ENCODE measurements at regions not wholly inside any gene's neighbourhood (a gene's known extent, or its start where the extent isn't known, plus 50 kb on each side); places are given as distances from the start of the nearest gene placed in this dataset.

GRCh38 chr3:166818464-166818863 lies 561.6 kb downstream of the ZBBX start:
- no peak for TF ChIP-seq CTCF (IDR thresholded peaks at IDR 0.05; ENCODE audit: poor library complexity, severe bottlenecking)
- TF ChIP-seq SMC3 (conservative IDR thresholded peaks at IDR 0.05; ENCODE audit: poor library complexity), result no peak
- no peak for TF ChIP-seq POLR2AphosphoS5 (IDR thresholded peaks at IDR 0.05)
- TF ChIP-seq EP300 (conservative IDR thresholded peaks at IDR 0.05; ENCODE audit: poor library complexity, severe bottlenecking), result no peak
- TF ChIP-seq EZH2 (IDR thresholded peaks at IDR 0.05; ENCODE audit: borderline replicate concordance, insufficient read depth, low read length, poor library complexity, severe bottlenecking), result no peak
- no peak for TF ChIP-seq TAF1 (IDR thresholded peaks at IDR 0.05; ENCODE audit: low read depth)
- TF ChIP-seq RAD21 (conservative IDR thresholded peaks at IDR 0.05), result no peak
- TF ChIP-seq MXI1 (conservative IDR thresholded peaks at IDR 0.05; ENCODE audit: poor library complexity, severe bottlenecking), result no peak

Measured in neural cell (in vitro differentiated cells).